PC-9 (cell line): ENCODE measurements at regions not wholly inside any gene's neighbourhood (a gene's known extent, or its start where the extent isn't known, plus 50 kb on each side); places are given as distances from the start of the nearest gene placed in this dataset.

Experiments used
- CTCF ChIP-seq: fragments of 200-600 bp; sonication (generic); conservative IDR thresholded peaks from 2 replicates; pipeline ENCODE4 v1.6.1; 2017; ENCODE audit warnings: mixed run types, antibody characterized with exemption, mild to moderate bottlenecking, moderate library complexity
- EZH2 ChIP-seq: fragments of 200-600 bp; sonication (generic); IDR thresholded peaks from 2 replicates; pipeline ENCODE4 v1.8.0; 2017; ENCODE audit warnings: antibody characterized with exemption, low read depth

- TF ChIP-seq CTCF (no peak), EZH2 (no peak)
These were observed 206.0 kb downstream of the SETD4 start for GRCh38 chr21:35854281-35854680.
